ENCODE measurements at regions not wholly inside any gene's neighbourhood (a gene's known extent, or its start where the extent isn't known, plus 50 kb on each side); places are given as distances from the start of the nearest gene placed in this dataset.

- Histone ChIP-seq H3K27ac (ENCODE audit: low read depth, low read length) (no peak overlapping the region), H3K79me2 (ENCODE audit: insufficient read depth, low read length) (no peaks in the 10 kb centered on the region), H3K27me3 (ENCODE audit: insufficient read depth, low read length) (no peaks in the 10 kb centered on the region), H3K4me3 (replicated peaks in 1 of 2; ENCODE audit: low read depth in 1 of 2, low read length in 2 of 2) (no peak overlapping the region), H3K9me3 (ENCODE audit: control insufficient read depth in 1 of 2, insufficient read depth in 1 of 2, low read depth in 1 of 2, low read length in 2 of 2) (no peaks in the 10 kb centered on the region), H4K20me1 (ENCODE audit: insufficient read depth) (no peaks in the 10 kb centered on the region), H3K36me3 (ENCODE audit: control insufficient read depth in 1 of 2, insufficient read depth in 2 of 2, low read length in 2 of 2) (no peaks in the 10 kb centered on the region), H3K4me2 (ENCODE audit: low read length) (no peak overlapping the region), H3K9ac (ENCODE audit: low read length) (no peak overlapping the region), H2AFZ (ENCODE audit: low read depth, low read length, poor library complexity, severe bottlenecking) (no peak overlapping the region), H3K4me1 (ENCODE audit: control insufficient read depth in 1 of 2, insufficient read depth in 2 of 2, low read length in 2 of 2) (no peaks in the 10 kb centered on the region), H3K9me2 (ENCODE audit: insufficient read depth) (no peaks in the 10 kb centered on the region)
- TF ChIP-seq FOSL1 (IDR thresholded peaks at IDR 0.05; ENCODE audit: low read depth), result no peak
- TF ChIP-seq SIN3A (IDR thresholded peaks at IDR 0.05; ENCODE audit: low read depth), result no peak
- no peak for TF ChIP-seq SP1 (IDR thresholded peaks at IDR 0.05; ENCODE audit: low read depth)
- TF ChIP-seq RAD21 (IDR thresholded peaks at IDR 0.05; ENCODE audit: low read depth), result no peak
- TF ChIP-seq, protein P1, sequence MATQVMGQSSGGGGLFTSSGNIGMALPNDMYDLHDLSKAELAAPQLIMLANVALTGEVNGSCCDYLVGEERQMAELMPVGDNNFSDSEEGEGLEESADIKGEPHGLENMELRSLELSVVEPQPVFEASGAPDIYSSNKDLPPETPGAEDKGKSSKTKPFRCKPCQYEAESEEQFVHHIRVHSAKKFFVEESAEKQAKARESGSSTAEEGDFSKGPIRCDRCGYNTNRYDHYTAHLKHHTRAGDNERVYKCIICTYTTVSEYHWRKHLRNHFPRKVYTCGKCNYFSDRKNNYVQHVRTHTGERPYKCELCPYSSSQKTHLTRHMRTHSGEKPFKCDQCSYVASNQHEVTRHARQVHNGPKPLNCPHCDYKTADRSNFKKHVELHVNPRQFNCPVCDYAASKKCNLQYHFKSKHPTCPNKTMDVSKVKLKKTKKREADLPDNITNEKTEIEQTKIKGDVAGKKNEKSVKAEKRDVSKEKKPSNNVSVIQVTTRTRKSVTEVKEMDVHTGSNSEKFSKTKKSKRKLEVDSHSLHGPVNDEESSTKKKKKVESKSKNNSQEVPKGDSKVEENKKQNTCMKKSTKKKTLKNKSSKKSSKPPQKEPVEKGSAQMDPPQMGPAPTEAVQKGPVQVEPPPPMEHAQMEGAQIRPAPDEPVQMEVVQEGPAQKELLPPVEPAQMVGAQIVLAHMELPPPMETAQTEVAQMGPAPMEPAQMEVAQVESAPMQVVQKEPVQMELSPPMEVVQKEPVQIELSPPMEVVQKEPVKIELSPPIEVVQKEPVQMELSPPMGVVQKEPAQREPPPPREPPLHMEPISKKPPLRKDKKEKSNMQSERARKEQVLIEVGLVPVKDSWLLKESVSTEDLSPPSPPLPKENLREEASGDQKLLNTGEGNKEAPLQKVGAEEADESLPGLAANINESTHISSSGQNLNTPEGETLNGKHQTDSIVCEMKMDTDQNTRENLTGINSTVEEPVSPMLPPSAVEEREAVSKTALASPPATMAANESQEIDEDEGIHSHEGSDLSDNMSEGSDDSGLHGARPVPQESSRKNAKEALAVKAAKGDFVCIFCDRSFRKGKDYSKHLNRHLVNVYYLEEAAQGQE (IDR thresholded peaks at IDR 0.05; ENCODE audit: low read depth), result no peak
- TF ChIP-seq EZH2 (IDR thresholded peaks at IDR 0.05), result no peak
- no peak for ATAC-seq
- BruUV-seq (replicated peaks), result no TSS peak
- ChIA-PET CTCF (no interaction called here), RAD21 (ENCODE audit: low non-redundant PET in 1 of 2, low total read pairs in 2 of 2, uncharacterized antibody in 2 of 2, unreplicated experiment in 2 of 2) (no interaction called here), POLR2A (no interaction called here)
- intact Hi-C loops (cut with micrococcal nuclease), result loop anchor here (2.0 kb wide), 1 partner anchor 154 kb away; no protein-coding TSS in a partner anchor
- no peak for DNase-seq (ENCODE audit: low read depth, low spot score)
These were observed 127.9 kb upstream of the NRBF2 start for GRCh38 chr10:63005246-63005645.

DNA sequence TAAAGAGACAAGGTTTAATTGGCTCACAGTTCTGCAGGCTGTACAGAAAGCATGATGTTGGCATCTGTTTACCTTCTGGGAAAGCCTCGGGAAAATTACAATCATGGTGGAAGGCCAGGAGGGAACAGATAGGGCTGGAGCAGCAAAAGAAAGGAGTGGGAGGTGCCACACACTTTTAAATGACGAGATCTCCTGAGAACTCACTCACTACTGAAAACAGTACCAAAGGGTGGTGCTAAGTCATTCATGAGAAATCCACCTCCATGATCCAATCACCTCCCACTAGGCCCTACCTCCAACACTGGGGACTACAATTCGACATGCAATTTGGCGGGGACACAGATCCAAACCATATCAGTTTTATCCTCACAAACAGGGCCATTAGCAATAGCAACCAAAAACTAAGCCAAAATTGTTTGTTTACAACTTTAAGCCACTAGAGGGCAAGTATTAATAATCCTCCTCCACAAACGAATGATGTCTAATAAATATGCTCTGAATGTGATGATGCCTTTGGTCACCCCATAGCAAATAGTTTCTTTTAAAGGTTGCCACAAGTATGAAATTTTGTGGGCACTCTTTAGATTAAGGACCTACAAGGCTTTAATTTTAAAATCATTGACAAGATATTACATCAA lies 129.2 kb upstream of the NRBF2 start:
- H3K27me3 ChIP-seq (ENCODE audit: insufficient read depth, low read length), result no peaks in the 10 kb centered on the region
- no peak overlapping the region for H3K9ac ChIP-seq (ENCODE audit: low read length)
- ChIA-PET CTCF (no interaction called here), POLR2A (no interaction called here), RAD21 (ENCODE audit: low non-redundant PET in 1 of 2, low total read pairs in 2 of 2, uncharacterized antibody in 2 of 2, unreplicated experiment in 2 of 2) (no interaction called here)
- no peaks in the 10 kb centered on the region for H3K9me3 ChIP-seq (ENCODE audit: control insufficient read depth in 1 of 2, insufficient read depth in 1 of 2, low read depth in 1 of 2, low read length in 2 of 2)
- H2AFZ ChIP-seq (ENCODE audit: low read depth, low read length, poor library complexity, severe bottlenecking), result peak overlapping the region; percentile 55
- intact Hi-C loops (cut with micrococcal nuclease), result loop anchor here (2.0 to 5.0 kb wide), 2 partner anchors 155 to 392 kb away; no protein-coding TSS in a partner anchor
- ATAC-seq (no peak; the same call in 1 of the 2 replicates), DNase-seq (ENCODE audit: low read depth, low spot score) (peak; percentile 7)
- H3K4me2 ChIP-seq (ENCODE audit: low read length), result no peak overlapping the region
- no peaks in the 10 kb centered on the region for H3K79me2 ChIP-seq (ENCODE audit: insufficient read depth, low read length)
- no peaks in the 10 kb centered on the region for H3K4me1 ChIP-seq (ENCODE audit: control insufficient read depth in 1 of 2, insufficient read depth in 2 of 2, low read length in 2 of 2)
- H4K20me1 ChIP-seq (ENCODE audit: insufficient read depth), result no peaks in the 10 kb centered on the region
- no TSS peak for BruUV-seq (replicated peaks)
- H3K4me3 ChIP-seq (replicated peaks in 1 of 2; ENCODE audit: low read depth in 1 of 2, low read length in 2 of 2), result no peak overlapping the region
- H3K9me2 ChIP-seq (ENCODE audit: insufficient read depth), result no peaks in the 10 kb centered on the region
- no peak overlapping the region for H3K27ac ChIP-seq (ENCODE audit: low read depth, low read length)
- H3K36me3 ChIP-seq (ENCODE audit: control insufficient read depth in 1 of 2, insufficient read depth in 2 of 2, low read length in 2 of 2), result no peaks in the 10 kb centered on the region
- TF ChIP-seq CEBPB (IDR thresholded peaks at IDR 0.05; ENCODE audit: low read depth) (no peak), CTCF (IDR thresholded peaks at IDR 0.05 in 2 of 3, conservative IDR thresholded peaks at IDR 0.05 in 1 of 3; ENCODE audit: borderline replicate concordance in 1 of 3, insufficient read depth in 1 of 3, low read depth in 2 of 3, low read length in 2 of 3) (peak; percentile 15 to 54 (median 41); a peak in 4 of 6 replicates), YY1 (IDR thresholded peaks at IDR 0.05; ENCODE audit: extremely low read depth, insufficient replicate concordance, low read depth, low read length) (no peak), ZFX (IDR thresholded peaks at IDR 0.05) (no peak), SRF (IDR thresholded peaks at IDR 0.05; ENCODE audit: low read depth) (no peak)
- TF ChIP-seq, protein P1 (IDR thresholded peaks at IDR 0.05; ENCODE audit: low read depth), result no peak

Data from HCT116 (cell line).